Testis (tissue), 2 donors: ENCODE measurements at regions not wholly inside any gene's neighbourhood (a gene's known extent, or its start where the extent isn't known, plus 50 kb on each side); places are given as distances from the start of the nearest gene placed in this dataset.

Experiments used
- CTCF ChIP-seq, 3 experiments: fragments of 450-650 bp in 2 of 3; fragments of 200-600 bp in 1 of 3; sonication (generic) in 1 of 3; IDR thresholded peaks; one replicate each; pipeline ENCODE4 v1.5.1; 2016 to 2019; ENCODE audit warnings: antibody characterized with exemption in 3 of 3, mild to moderate bottlenecking in 2 of 3, moderate library complexity in 1 of 3
- POLR2A ChIP-seq: fragments of 450-650 bp; IDR thresholded peaks from one replicate; pipeline ENCODE4 v1.6.1; 2017; ENCODE audit warnings: antibody characterized with exemption, mild to moderate bottlenecking, moderate library complexity

GRCh38 chr15:69574506-69574905, 121.9 kb downstream of the RPLP1 start:
- TF ChIP-seq CTCF (IDR thresholded peaks at IDR 0.05) (no peak), POLR2A (no peak)
